RPMI7951 (cell line): ENCODE measurements at regions not wholly inside any gene's neighbourhood (a gene's known extent, or its start where the extent isn't known, plus 50 kb on each side); places are given as distances from the start of the nearest gene placed in this dataset.
A peak's percentile ranks its signal among the peaks of the same experiment; 100 is the strongest.
"Not testable (repeated sequence)": the region's sequence is repeated elsewhere in the genome, so short reads cannot be mapped to it uniquely, and the experiment has no call there.

ENCODE experiments used
- DNase-seq: peaks from one replicate; pipeline ENCODE4 v3.0.0-alpha.2; 2012; ENCODE audit warnings: low read depth

- DNase-seq, result no peak
These were observed 105.8 kb upstream of the PDHA1 start for GRCh38 chrX:19237901-19238300.

- DNase-seq, result no peak
These were observed 100.3 kb upstream of the PDHA1 start for GRCh38 chrX:19243431-19243830.

GRCh38 chrX:19244921-19245320, 98.8 kb upstream of the PDHA1 start:
- DNase-seq, result not testable (repeated sequence)

- no peak for DNase-seq
These were observed 97.9 kb upstream of the PDHA1 start for GRCh38 chrX:19245711-19246269.

GRCh38 chrX:19256986-19257385, 86.7 kb upstream of the PDHA1 start:
- DNase-seq, result peak; percentile 3

- not testable (repeated sequence) for DNase-seq
These were observed 82.7 kb upstream of the PDHA1 start for GRCh38 chrX:19261026-19261425.

GRCh38 chrX:19270727-19271126, 73.0 kb upstream of the PDHA1 start:
- no peak for DNase-seq

GRCh38 chrX:19272452-19272851, 71.3 kb upstream of the PDHA1 start:
- peak; percentile 11 for DNase-seq

GRCh38 chrX:19280636-19281035, 63.1 kb upstream of the PDHA1 start:
- no peak for DNase-seq

GRCh38 chrX:19281256-19281655, 62.5 kb upstream of the PDHA1 start:
- no peak for DNase-seq

- no peak for DNase-seq
These were observed 60.0 kb upstream of the PDHA1 start for GRCh38 chrX:19283597-19284339.

- no peak for DNase-seq
These were observed 57.9 kb upstream of the PDHA1 start for GRCh38 chrX:19285857-19286256.

- DNase-seq, result no peak
These were observed 52.6 kb upstream of the PDHA1 start for GRCh38 chrX:19291086-19291485.

GRCh38 chrX:19293606-19294325, 50.0 kb upstream of the PDHA1 start:
- DNase-seq, result no peak
